IMR-90 (cell line): ENCODE measurements at regions not wholly inside any gene's neighbourhood (a gene's known extent, or its start where the extent isn't known, plus 50 kb on each side); places are given as distances from the start of the nearest gene placed in this dataset.

Experiments used
- ATAC-seq: fragments of 200-7000 bp; cut with Tn5 transposase; 2 replicates; pipeline ENCODE4 v1.9.1; 2020; ENCODE audit warnings: low read depth, mild to moderate bottlenecking, moderate library complexity
- BruUV-seq: library from RNA; stranded (reverse); fragments of 400-500 nt; replicated peaks from 2 replicates; lab custom pipeline; 2021; lab: Mats Ljungman, UMichigan
- CTCF ChIA-PET: fragments of 300-600 bp; formaldehyde crosslinking; extraction: SDS; loops from one replicate; lab custom pipeline; 2021; ENCODE audit warnings: antibody characterized with exemption; lab: Yijun Ruan, JAX
- POLR2A ChIA-PET: fragments of 300-600 bp; sonication (Branson Sonifier 250); formaldehyde crosslinking; loops from one replicate; lab custom pipeline; 2022; ENCODE audit warnings: antibody characterized with exemption; ENCODE audit not compliant: unreplicated experiment; lab: Charles Lee
- DNase-seq: peaks from one replicate; pipeline ENCODE4 v3.0.0; 2013
- H2AFZ ChIP-seq: replicated peaks from 2 replicates; pipeline ENCODE3; 2013; ENCODE audit warnings: low read length, mild to moderate bottlenecking; ENCODE audit not compliant: poor library complexity
- H2AK5ac ChIP-seq: 2 replicates; pipeline ENCODE4 v1.6.1; 2013; ENCODE audit warnings: low read depth, low read length, inconsistent platforms
- H2AK9ac ChIP-seq: replicated peaks from 2 replicates; pipeline ENCODE3; 2013; ENCODE audit warnings: mild to moderate bottlenecking, low read depth, low read length, moderate library complexity; ENCODE audit not compliant: poor library complexity
- H2BK120ac ChIP-seq: 2 replicates; pipeline ENCODE4 v1.6.1; 2013; ENCODE audit warnings: low read depth, low read length, inconsistent platforms
- H2BK15ac ChIP-seq: 3 replicates; pipeline ENCODE4 v1.6.1; 2013; ENCODE audit warnings: low read depth, low read length, inconsistent platforms
- H2BK20ac ChIP-seq: 2 replicates; pipeline ENCODE4 v1.6.1; 2013; ENCODE audit warnings: low read depth, mild to moderate bottlenecking, inconsistent platforms, low read length, moderate library complexity
- H2BK5ac ChIP-seq: 2 replicates; pipeline ENCODE4 v1.6.1; 2013; ENCODE audit warnings: mild to moderate bottlenecking, low read depth, low read length, inconsistent platforms; ENCODE audit not compliant: poor library complexity, severe bottlenecking
- H3K14ac ChIP-seq: replicated peaks from 2 replicates; pipeline ENCODE4 v1.6.1; 2013; ENCODE audit warnings: low read depth, low read length, inconsistent platforms
- H3K18ac ChIP-seq: 2 replicates; pipeline ENCODE4 v1.6.1; 2013; ENCODE audit warnings: low read depth, low read length, control low read depth
- H3K23ac ChIP-seq: 2 replicates; pipeline ENCODE4 v1.6.1; 2013; ENCODE audit warnings: low read depth, low read length, inconsistent platforms
- H3K27ac ChIP-seq: 2 replicates; pipeline ENCODE4 v1.5.1; 2013; ENCODE audit warnings: mild to moderate bottlenecking, control low read depth, low read length; ENCODE audit not compliant: insufficient read depth
- H3K27me3 ChIP-seq: 2 replicates; pipeline ENCODE4 v1.6.1; 2013; ENCODE audit warnings: low read length; ENCODE audit not compliant: control insufficient read depth, insufficient read depth
- H3K36me3 ChIP-seq: 2 replicates; pipeline ENCODE4 v1.6.1; 2013; ENCODE audit warnings: low read length, mixed read lengths; ENCODE audit not compliant: control insufficient read depth, insufficient read depth
- H3K4ac ChIP-seq: 2 replicates; pipeline ENCODE4 v1.6.1; 2013; ENCODE audit warnings: low read depth, low read length, inconsistent platforms
- H3K4me1 ChIP-seq: 2 replicates; pipeline ENCODE4 v1.6.1; 2013; ENCODE audit warnings: low read length, mixed read lengths; ENCODE audit not compliant: control insufficient read depth, insufficient read depth
- H3K4me2 ChIP-seq: 2 replicates; pipeline ENCODE4 v1.6.1; 2013; ENCODE audit warnings: low read depth, mild to moderate bottlenecking, control low read depth, low read length, moderate library complexity
- H3K4me3 ChIP-seq: 2 replicates; pipeline ENCODE4 v1.5.1; 2013; ENCODE audit warnings: low read depth, mild to moderate bottlenecking, control low read depth, low read length, moderate library complexity; ENCODE audit not compliant: insufficient read depth
- H3K56ac ChIP-seq: 2 replicates; pipeline ENCODE4 v1.6.1; 2013; ENCODE audit warnings: low read length, inconsistent platforms; ENCODE audit not compliant: insufficient read depth; ENCODE audit errors: extremely low read depth
- H3K79me1 ChIP-seq, 2 experiments: 2 replicates each; pipeline ENCODE4 v1.6.1; 2013; ENCODE audit warnings: low read length in 2 of 2, inconsistent platforms in 1 of 2, low read depth in 1 of 2
- H3K9ac ChIP-seq: 2 replicates; pipeline ENCODE4 v1.6.1; 2013; ENCODE audit warnings: low read depth, low read length, control low read depth
- H3K9me1 ChIP-seq: 2 replicates; pipeline ENCODE4 v1.6.1; 2013; ENCODE audit warnings: low read length, inconsistent platforms; ENCODE audit not compliant: insufficient read depth
- H3K9me3 ChIP-seq: 2 replicates; pipeline ENCODE4 v1.6.1; 2013; ENCODE audit warnings: low read length; ENCODE audit not compliant: control insufficient read depth, insufficient read depth
- H4K20me1 ChIP-seq: 2 replicates; pipeline ENCODE4 v1.6.1; 2013; ENCODE audit warnings: low read length, inconsistent platforms; ENCODE audit not compliant: insufficient read depth
- H4K5ac ChIP-seq: 2 replicates; pipeline ENCODE4 v1.6.1; 2013; ENCODE audit warnings: mild to moderate bottlenecking, low read depth, low read length, control low read depth
- H4K8ac ChIP-seq, 2 experiments: 2 replicates each; pipeline ENCODE4 v1.6.1; 2013; ENCODE audit warnings: low read depth in 2 of 2, low read length in 2 of 2, control low read depth in 1 of 2, inconsistent platforms in 1 of 2
- H4K91ac ChIP-seq: 2 replicates; pipeline ENCODE4 v1.6.1; 2013; ENCODE audit warnings: low read depth, low read length, inconsistent platforms; ENCODE audit not compliant: insufficient read depth
- BHLHE40 ChIP-seq: fragments of 150-350 bp; IDR thresholded peaks from 2 replicates; pipeline ENCODE4 v1.6.1; 2016; ENCODE audit warnings: mild to moderate bottlenecking, low read depth, low read length
- CEBPB ChIP-seq: IDR thresholded peaks from 2 replicates; pipeline ENCODE4 v1.6.1; 2012; ENCODE audit warnings: low read depth, low read length, improper control_type of control experiment
- CHD1 ChIP-seq: IDR thresholded peaks from 2 replicates; pipeline ENCODE4 v1.6.1; 2012; ENCODE audit warnings: low read depth, low read length, improper control_type of control experiment
- CTCF ChIP-seq: conservative IDR thresholded peaks from 2 replicates; pipeline ENCODE4 v1.5.1; 2012; ENCODE audit warnings: mild to moderate bottlenecking, low read depth, low read length, improper control_type of control experiment
- ELK1 ChIP-seq: fragments of 150-350 bp; IDR thresholded peaks from 2 replicates; pipeline ENCODE4 v1.6.1; 2016; ENCODE audit warnings: low read depth, mild to moderate bottlenecking, low read length, moderate library complexity, borderline replicate concordance
- FOS ChIP-seq: fragments of 150-350 bp; IDR thresholded peaks from 2 replicates; pipeline ENCODE4 v1.6.1; 2016; ENCODE audit warnings: low read depth, low read length
- MAFK ChIP-seq: IDR thresholded peaks from 2 replicates; pipeline ENCODE4 v1.6.1; 2012; ENCODE audit warnings: low read depth, low read length, improper control_type of control experiment
- MAZ ChIP-seq: IDR thresholded peaks from 2 replicates; pipeline ENCODE4 v1.6.1; 2012; ENCODE audit warnings: low read depth, mild to moderate bottlenecking, low read length, improper control_type of control experiment, moderate library complexity, borderline replicate concordance
- MXI1 ChIP-seq: IDR thresholded peaks from 2 replicates; pipeline ENCODE4 v1.6.1; 2012; ENCODE audit warnings: low read depth, mild to moderate bottlenecking, low read length, moderate library complexity, borderline replicate concordance
- NFE2L2 ChIP-seq: fragments of 150-350 bp; IDR thresholded peaks from 2 replicates; pipeline ENCODE4 v1.6.1; 2016; ENCODE audit warnings: low read depth, mild to moderate bottlenecking, low read length
- POLR2A ChIP-seq: IDR thresholded peaks from 2 replicates; pipeline ENCODE4 v1.6.1; 2012; ENCODE audit warnings: mild to moderate bottlenecking, low read depth, low read length
- RAD21 ChIP-seq: IDR thresholded peaks from 2 replicates; pipeline ENCODE4 v1.6.1; 2012; ENCODE audit warnings: low read length, improper control_type of control experiment
- RCOR1 ChIP-seq: IDR thresholded peaks from 2 replicates; pipeline ENCODE4 v1.6.1; 2012; ENCODE audit warnings: mild to moderate bottlenecking, low read length, improper control_type of control experiment; ENCODE audit not compliant: insufficient replicate concordance
- RFX5 ChIP-seq: IDR thresholded peaks from 2 replicates; pipeline ENCODE4 v1.8.0; 2012; ENCODE audit warnings: low read depth, mild to moderate bottlenecking, low read length, moderate library complexity
- SMC3 ChIP-seq: fragments of 150-350 bp; IDR thresholded peaks from 2 replicates; pipeline ENCODE4 v1.6.1; 2016; ENCODE audit warnings: low read depth, mild to moderate bottlenecking, antibody characterized with exemption, low read length, moderate library complexity
- USF2 ChIP-seq: fragments of 150-350 bp; IDR thresholded peaks from 2 replicates; pipeline ENCODE4 v1.6.1; 2017; ENCODE audit warnings: mild to moderate bottlenecking, antibody characterized with exemption, low read length, low read depth
- WGBS, 2 experiments: methylation state at CpG; one replicate each; pipeline versions ENCODE4 v1.1.5 to v1.1.7; 2013; ENCODE audit warnings: missing lambda C conversion rate in 2 of 2; ENCODE audit not compliant: insufficient read length in 1 of 2; ENCODE audit errors: extremely low coverage in 2 of 2; 5-methylcytosine and 5-hydroxymethylcytosine counted together
- dilution Hi-C: fragments of 300-500 bp; cut with HindIII; formaldehyde crosslinking; loops from one replicate; pipeline ENCODE4 v1.14.3; 2018; ENCODE audit warnings: low sequenced_read_pairs; ENCODE audit not compliant: unreplicated experiment
- in situ Hi-C: fragments of 300-500 bp; cut with MboI; formaldehyde crosslinking; loops from 3 replicates; pipeline ENCODE4 v1.14.3; 2019; ENCODE audit warnings: low sequenced_read_pairs, inconsistent platforms, mixed read lengths
- intact Hi-C: fragments of 100-400 bp; cut with micrococcal nuclease; formaldehyde crosslinking; loops from 2 replicates; pipeline ENCODE4 v1.10.0; 2022

GRCh38 chr2:51880153-51880552 lies 848.2 kb upstream of the NRXN1 start:
- Histone ChIP-seq H2BK20ac (no peak overlapping the region), H3K79me1 (no peaks in the 10 kb centered on the region), H3K27ac (no peak overlapping the region), H3K4me2 (no peak overlapping the region), H4K91ac (no peak overlapping the region), H4K5ac (no peak overlapping the region), H3K18ac (no peak overlapping the region), H3K4me1 (no peaks in the 10 kb centered on the region), H3K9me3 (peaks cover 4% of the 10 kb centered on the region; the same call in 1 of the 2 replicates), H3K36me3 (no peaks in the 10 kb centered on the region), H3K23ac (no peak overlapping the region), H3K9me1 (no peaks in the 10 kb centered on the region), H2BK5ac (no peak overlapping the region), H3K4ac (no peak overlapping the region), H2AK9ac (no peak overlapping the region), H2AK5ac (no peak overlapping the region), H4K20me1 (no peaks in the 10 kb centered on the region), H3K56ac (no peak overlapping the region), H4K8ac (no peak overlapping the region), H2BK120ac (no peak overlapping the region), H2BK15ac (no peak overlapping the region), H2AFZ (no peak overlapping the region), H3K9ac (no peak overlapping the region), H3K27me3 (no peaks in the 10 kb centered on the region), H3K4me3 (no peak overlapping the region), H3K14ac (no peak overlapping the region)
- DNase-seq, result no peak
- intact Hi-C loops (no loop called here), in situ Hi-C loops (no loop called here), dilution Hi-C loops (no loop called here)
- no CpG with 5 or more reads among the region's 1 CpG for WGBS, 2 experiments
- ATAC-seq, result no peak
- POLR2A ChIA-PET, result no interaction called here
- TF ChIP-seq NFE2L2 (no peak), RCOR1 (no peak), USF2 (no peak), ELK1 (no peak), RAD21 (no peak), MXI1 (no peak), SMC3 (no peak), CHD1 (no peak), FOS (no peak), CTCF (no peak), MAFK (no peak), RFX5 (no peak), CEBPB (no peak), MAZ (no peak), BHLHE40 (no peak), POLR2A (no peak)
- CTCF ChIA-PET, result no interaction called here
- BruUV-seq, result no TSS peak
